ENCODE measurements at regions not wholly inside any gene's neighbourhood (a gene's known extent, or its start where the extent isn't known, plus 50 kb on each side); places are given as distances from the start of the nearest gene placed in this dataset.

DNA sequence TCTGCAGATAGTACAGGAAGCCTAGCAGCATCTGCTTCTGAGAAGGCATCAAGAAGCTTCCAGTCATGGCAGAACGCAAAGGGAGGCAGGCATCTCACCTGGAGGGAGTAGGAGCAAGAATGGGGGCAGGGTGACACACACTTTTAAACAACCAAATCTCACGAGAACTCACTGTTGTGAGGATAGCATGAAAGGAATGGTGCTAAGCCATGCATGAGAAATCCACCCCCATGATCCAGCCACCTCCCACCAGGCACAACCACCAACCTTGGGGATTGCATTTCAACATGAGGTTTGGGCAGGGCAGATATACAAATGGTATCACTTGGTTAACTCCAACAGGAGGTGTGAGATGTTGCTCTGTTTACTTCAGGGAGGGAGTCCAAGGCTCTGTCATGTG, 612.0 kb upstream of the KIRREL3 start:
- TF ChIP-seq BHLHE40 (IDR thresholded peaks at IDR 0.05; ENCODE audit: low read depth, low read length) (no peak), RCOR1 (IDR thresholded peaks at IDR 0.05; ENCODE audit: insufficient replicate concordance, low read length) (no peak), MXI1 (IDR thresholded peaks at IDR 0.05; ENCODE audit: borderline replicate concordance, low read depth, low read length) (no peak), MAZ (IDR thresholded peaks at IDR 0.05; ENCODE audit: borderline replicate concordance, low read depth, low read length) (no peak), CHD1 (IDR thresholded peaks at IDR 0.05; ENCODE audit: low read depth, low read length) (no peak), SMC3 (IDR thresholded peaks at IDR 0.05; ENCODE audit: low read depth, low read length) (no peak), RFX5 (IDR thresholded peaks at IDR 0.05; ENCODE audit: low read depth, low read length) (no peak), CEBPB (IDR thresholded peaks at IDR 0.05; ENCODE audit: low read depth, low read length) (no peak), RAD21 (IDR thresholded peaks at IDR 0.05; ENCODE audit: low read length) (no peak), MAFK (IDR thresholded peaks at IDR 0.05; ENCODE audit: low read depth, low read length) (no peak), NFE2L2 (IDR thresholded peaks at IDR 0.05; ENCODE audit: low read depth, low read length) (no peak), POLR2A (IDR thresholded peaks at IDR 0.05; ENCODE audit: low read depth, low read length) (no peak)
- TF ChIP-seq, protein P1, sequence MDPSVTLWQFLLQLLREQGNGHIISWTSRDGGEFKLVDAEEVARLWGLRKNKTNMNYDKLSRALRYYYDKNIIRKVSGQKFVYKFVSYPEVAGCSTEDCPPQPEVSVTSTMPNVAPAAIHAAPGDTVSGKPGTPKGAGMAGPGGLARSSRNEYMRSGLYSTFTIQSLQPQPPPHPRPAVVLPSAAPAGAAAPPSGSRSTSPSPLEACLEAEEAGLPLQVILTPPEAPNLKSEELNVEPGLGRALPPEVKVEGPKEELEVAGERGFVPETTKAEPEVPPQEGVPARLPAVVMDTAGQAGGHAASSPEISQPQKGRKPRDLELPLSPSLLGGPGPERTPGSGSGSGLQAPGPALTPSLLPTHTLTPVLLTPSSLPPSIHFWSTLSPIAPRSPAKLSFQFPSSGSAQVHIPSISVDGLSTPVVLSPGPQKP (IDR thresholded peaks at IDR 0.05; ENCODE audit: borderline replicate concordance, low read depth, low read length), result no peak
- TF ChIP-seq, protein P2, sequence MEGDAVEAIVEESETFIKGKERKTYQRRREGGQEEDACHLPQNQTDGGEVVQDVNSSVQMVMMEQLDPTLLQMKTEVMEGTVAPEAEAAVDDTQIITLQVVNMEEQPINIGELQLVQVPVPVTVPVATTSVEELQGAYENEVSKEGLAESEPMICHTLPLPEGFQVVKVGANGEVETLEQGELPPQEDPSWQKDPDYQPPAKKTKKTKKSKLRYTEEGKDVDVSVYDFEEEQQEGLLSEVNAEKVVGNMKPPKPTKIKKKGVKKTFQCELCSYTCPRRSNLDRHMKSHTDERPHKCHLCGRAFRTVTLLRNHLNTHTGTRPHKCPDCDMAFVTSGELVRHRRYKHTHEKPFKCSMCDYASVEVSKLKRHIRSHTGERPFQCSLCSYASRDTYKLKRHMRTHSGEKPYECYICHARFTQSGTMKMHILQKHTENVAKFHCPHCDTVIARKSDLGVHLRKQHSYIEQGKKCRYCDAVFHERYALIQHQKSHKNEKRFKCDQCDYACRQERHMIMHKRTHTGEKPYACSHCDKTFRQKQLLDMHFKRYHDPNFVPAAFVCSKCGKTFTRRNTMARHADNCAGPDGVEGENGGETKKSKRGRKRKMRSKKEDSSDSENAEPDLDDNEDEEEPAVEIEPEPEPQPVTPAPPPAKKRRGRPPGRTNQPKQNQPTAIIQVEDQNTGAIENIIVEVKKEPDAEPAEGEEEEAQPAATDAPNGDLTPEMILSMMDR (conservative IDR thresholded peaks at IDR 0.05; ENCODE audit: low read depth, low read length), result no peak
- TF ChIP-seq, protein P3, sequence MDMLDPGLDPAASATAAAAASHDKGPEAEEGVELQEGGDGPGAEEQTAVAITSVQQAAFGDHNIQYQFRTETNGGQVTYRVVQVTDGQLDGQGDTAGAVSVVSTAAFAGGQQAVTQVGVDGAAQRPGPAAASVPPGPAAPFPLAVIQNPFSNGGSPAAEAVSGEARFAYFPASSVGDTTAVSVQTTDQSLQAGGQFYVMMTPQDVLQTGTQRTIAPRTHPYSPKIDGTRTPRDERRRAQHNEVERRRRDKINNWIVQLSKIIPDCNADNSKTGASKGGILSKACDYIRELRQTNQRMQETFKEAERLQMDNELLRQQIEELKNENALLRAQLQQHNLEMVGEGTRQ (IDR thresholded peaks at IDR 0.05; ENCODE audit: low read depth, low read length), result no peak
- dilution Hi-C loops (cut with HindIII; ENCODE audit: low sequenced_read_pairs, unreplicated experiment), result no loop called here
- H4K91ac ChIP-seq (ENCODE audit: insufficient read depth, low read depth, low read length), result no peak overlapping the region
- no peaks in the 10 kb centered on the region for H3K4me1 ChIP-seq (ENCODE audit: control insufficient read depth, insufficient read depth, low read length)
- no peak overlapping the region for H3K9ac ChIP-seq (ENCODE audit: low read depth, low read length)
- H3K27ac ChIP-seq (ENCODE audit: insufficient read depth, low read length), result no peak overlapping the region
- no peak overlapping the region for H3K56ac ChIP-seq (ENCODE audit: extremely low read depth, insufficient read depth, low read length)
- H3K27me3 ChIP-seq (ENCODE audit: control insufficient read depth, insufficient read depth, low read length), result no peaks in the 10 kb centered on the region; the same call in none of the 2 replicates
- no peak overlapping the region for H3K4ac ChIP-seq (ENCODE audit: low read depth, low read length)
- H2BK15ac ChIP-seq (ENCODE audit: low read depth, low read length), result no peak overlapping the region
- WGBS, 2 experiments (ENCODE audit: extremely low coverage in 2 of 2, insufficient read length in 1 of 2), result no CpG with 5 or more reads among the region's 2 CpGs
- H3K79me1 ChIP-seq (ENCODE audit: low read depth in 1 of 2, low read length in 2 of 2), result no peaks in the 10 kb centered on the region
- H2BK5ac ChIP-seq (ENCODE audit: low read depth, low read length, poor library complexity, severe bottlenecking), result no peak overlapping the region
- H3K4me2 ChIP-seq (ENCODE audit: low read depth, low read length), result no peak overlapping the region
- no peak overlapping the region for H3K18ac ChIP-seq (ENCODE audit: low read depth, low read length)
- no peak overlapping the region for H2AK9ac ChIP-seq (replicated peaks; ENCODE audit: low read depth, low read length, poor library complexity)
- H3K23ac ChIP-seq (ENCODE audit: low read depth, low read length), result no peak overlapping the region
- H3K9me1 ChIP-seq (ENCODE audit: insufficient read depth, low read length), result no peaks in the 10 kb centered on the region
- ATAC-seq (ENCODE audit: low read depth), result no peak
- H2BK120ac ChIP-seq (ENCODE audit: low read depth, low read length), result no peak overlapping the region
- no peak overlapping the region for H2AFZ ChIP-seq (replicated peaks; ENCODE audit: low read length, poor library complexity)
- no peak overlapping the region for H2BK20ac ChIP-seq (ENCODE audit: low read depth, low read length)
- no peaks in the 10 kb centered on the region; the same call in 1 of the 2 replicates for H3K9me3 ChIP-seq (ENCODE audit: control insufficient read depth, insufficient read depth, low read length)
- no peak for DNase-seq
- no peak overlapping the region for H3K14ac ChIP-seq (replicated peaks; ENCODE audit: low read depth, low read length)
- no peaks in the 10 kb centered on the region for H4K20me1 ChIP-seq (ENCODE audit: insufficient read depth, low read length)
- no peaks in the 10 kb centered on the region for H3K36me3 ChIP-seq (ENCODE audit: control insufficient read depth, insufficient read depth, low read length)
- ChIA-PET CTCF (no interaction called here), POLR2A (ENCODE audit: unreplicated experiment) (no interaction called here)
- BruUV-seq (replicated peaks), result no TSS peak
- no peak overlapping the region for H4K5ac ChIP-seq (ENCODE audit: low read depth, low read length)
- no peak overlapping the region for H3K4me3 ChIP-seq (ENCODE audit: insufficient read depth, low read depth, low read length)
- in situ Hi-C loops (cut with MboI; ENCODE audit: low sequenced_read_pairs), result no loop called here
- no peak overlapping the region for H2AK5ac ChIP-seq (ENCODE audit: low read depth, low read length)
- H4K8ac ChIP-seq (ENCODE audit: low read depth in 2 of 2, low read length in 2 of 2), result no peak overlapping the region
- intact Hi-C loops (cut with micrococcal nuclease), result no loop called here
